Neural crest cell (in vitro differentiated cells): ENCODE measurements at regions not wholly inside any gene's neighbourhood (a gene's known extent, or its start where the extent isn't known, plus 50 kb on each side); places are given as distances from the start of the nearest gene placed in this dataset.
"Not testable (repeated sequence)": the region's sequence is repeated elsewhere in the genome, so short reads cannot be mapped to it uniquely, and the experiment has no call there.

Experiments
- DNase-seq: peaks from one replicate; pipeline ENCODE4 v3.0.0; 2021; ENCODE audit warnings: low read depth, mixed read lengths, low spot score
- H3K27ac Mint-ChIP-seq: one replicate; pipeline ENCODE4 v1.8.0; 2021; ENCODE audit warnings: mild to moderate bottlenecking, mixed read lengths; ENCODE audit not compliant: unreplicated experiment
- H3K27me3 Mint-ChIP-seq: 2 replicates; pipeline ENCODE4 v1.8.0; 2021; ENCODE audit warnings: low read depth, mild to moderate bottlenecking, mixed read lengths
- H3K36me3 Mint-ChIP-seq: 2 replicates; pipeline ENCODE4 v1.8.0; 2021; ENCODE audit warnings: low read depth, mild to moderate bottlenecking, mixed read lengths
- H3K4me1 Mint-ChIP-seq: 2 replicates; pipeline ENCODE4 v1.8.0; 2021; ENCODE audit warnings: mixed read lengths
- H3K4me3 Mint-ChIP-seq: one replicate; pipeline ENCODE4 v1.8.0; 2021; ENCODE audit warnings: mild to moderate bottlenecking, mixed read lengths
- H3K9me3 Mint-ChIP-seq: 2 replicates; pipeline ENCODE4 v1.8.0; 2021; ENCODE audit warnings: mixed read lengths
- CTCF ChIP-seq: fragments of 200-600 bp; sonication (generic); conservative IDR thresholded peaks from 2 replicates; pipeline ENCODE4 v1.5.0; 2021; ENCODE audit warnings: antibody characterized with exemption, mild to moderate bottlenecking

GRCh38 chrX:82757614-82758013 lies 750.5 kb upstream of the POU3F4 start:
- H3K9me3 Mint-ChIP-seq = peaks cover 14% of the 10 kb centered on the region
- peaks cover 5% of the 10 kb centered on the region for H3K36me3 Mint-ChIP-seq

GRCh38 chrX:82764521-82764920 lies 743.6 kb upstream of the POU3F4 start:
- no peaks in the 10 kb centered on the region for H3K4me1 Mint-ChIP-seq
- no peak overlapping the region for H3K4me3 Mint-ChIP-seq
- H3K9me3 Mint-ChIP-seq = peaks cover 12% of the 10 kb centered on the region
- no peaks in the 10 kb centered on the region for H3K27me3 Mint-ChIP-seq
- peaks cover 8% of the 10 kb centered on the region for H3K36me3 Mint-ChIP-seq
- TF ChIP-seq CTCF = no peak
- DNase-seq = no peak
- no peak overlapping the region for H3K27ac Mint-ChIP-seq

More at GRCh38 chrX:82757614-82758013, 750.5 kb upstream of the POU3F4 start:
- no peak overlapping the region for H3K27ac Mint-ChIP-seq
- no peak for DNase-seq
- H3K4me1 Mint-ChIP-seq = no peaks in the 10 kb centered on the region
- no peak overlapping the region for H3K4me3 Mint-ChIP-seq
- no peaks in the 10 kb centered on the region for H3K27me3 Mint-ChIP-seq
- no peak for TF ChIP-seq CTCF

GRCh38 chrX:82765811-82766210 lies 742.3 kb upstream of the POU3F4 start:
- DNase-seq = no peak
- Mint-ChIP-seq H3K4me1 (no peaks in the 10 kb centered on the region), H3K36me3 (peaks cover 8% of the 10 kb centered on the region), H3K27ac (no peak overlapping the region), H3K9me3 (peaks cover 12% of the 10 kb centered on the region), H3K27me3 (no peaks in the 10 kb centered on the region), H3K4me3 (no peak overlapping the region)
- no peak for TF ChIP-seq CTCF

DNA sequence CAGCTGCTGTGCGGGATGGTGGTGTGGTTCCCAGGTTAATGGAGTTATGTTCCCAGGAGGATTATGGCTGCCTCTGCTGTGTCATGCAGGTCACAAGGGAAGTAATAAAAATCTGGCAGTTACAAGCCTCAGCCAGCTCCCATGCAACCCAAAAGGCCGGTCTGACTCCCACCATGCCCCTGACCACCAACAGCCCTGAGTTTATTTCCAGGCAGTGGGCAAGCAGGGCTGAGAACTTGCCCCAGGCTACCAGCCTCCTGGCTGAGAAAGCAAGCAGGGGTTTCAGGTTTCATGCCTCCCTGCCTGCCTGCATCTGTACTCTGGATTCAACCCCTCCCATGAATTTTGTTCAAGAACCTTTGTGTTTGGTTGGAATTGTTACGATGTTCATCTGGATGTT lies 732.7 kb upstream of the POU3F4 start:
- Mint-ChIP-seq H3K27ac (no peak overlapping the region), H3K27me3 (no peaks in the 10 kb centered on the region), H3K4me1 (no peaks in the 10 kb centered on the region), H3K9me3 (peaks cover 32% of the 10 kb centered on the region), H3K4me3 (no peak overlapping the region), H3K36me3 (peaks cover 7% of the 10 kb centered on the region)
- no peak for TF ChIP-seq CTCF
- DNase-seq = no peak

- peaks cover 2% of the 10 kb centered on the region for H3K36me3 Mint-ChIP-seq
- DNase-seq = no peak
- TF ChIP-seq CTCF = no peak
- H3K4me3 Mint-ChIP-seq = no peak overlapping the region
- H3K4me1 Mint-ChIP-seq = no peaks in the 10 kb centered on the region
- no peaks in the 10 kb centered on the region for H3K27me3 Mint-ChIP-seq
- peaks cover 30% of the 10 kb centered on the region for H3K9me3 Mint-ChIP-seq
- no peak overlapping the region for H3K27ac Mint-ChIP-seq
Measured at GRCh38 chrX:82782014-82782413, 726.1 kb upstream of the POU3F4 start.

DNA sequence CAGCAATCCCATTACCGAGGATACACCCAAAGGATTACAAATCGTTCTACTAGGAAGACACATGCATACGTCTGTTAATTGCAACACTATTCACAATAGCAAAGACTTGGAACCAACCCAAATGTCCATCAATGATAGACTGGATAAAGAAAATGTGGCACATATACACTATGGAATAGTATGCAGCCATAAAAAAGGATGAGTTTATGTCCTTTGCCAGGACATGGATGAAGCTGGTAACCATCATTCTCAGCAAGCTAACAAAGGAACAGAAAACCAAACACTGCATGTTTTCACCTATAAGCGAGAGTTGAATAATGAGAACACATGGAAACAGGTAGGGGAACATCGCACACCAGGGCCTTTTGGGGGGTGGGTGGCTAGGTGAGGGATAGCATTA lies 695.2 kb upstream of the POU3F4 start:
- DNase-seq, H3K4me3 Mint-ChIP-seq, H3K36me3 Mint-ChIP-seq: not testable (repeated sequence)

More for the DNA sequence above, 695.2 kb upstream of the POU3F4 start:
- H3K9me3 Mint-ChIP-seq = peaks cover 16% of the 10 kb centered on the region
- not testable (repeated sequence) for H3K27ac Mint-ChIP-seq, H3K27me3 Mint-ChIP-seq, H3K4me1 Mint-ChIP-seq
